HepG2 (cell line): ENCODE measurements at regions not wholly inside any gene's neighbourhood (a gene's known extent, or its start where the extent isn't known, plus 50 kb on each side); places are given as distances from the start of the nearest gene placed in this dataset.

Experiments
- ATAC-seq: fragments of 200-7000 bp; cut with Tn5 transposase; 3 replicates; pipeline ENCODE4 v1.9.1; 2020; ENCODE audit warnings: mild to moderate bottlenecking, moderate library complexity
- BruUV-seq: library from RNA; stranded (reverse); fragments of 400-500 nt; replicated peaks from 2 replicates; lab custom pipeline; 2021; lab: Mats Ljungman, UMichigan
- CTCF ChIA-PET: fragments of 300-600 bp; formaldehyde crosslinking; extraction: SDS; loops from one replicate; lab custom pipeline; 2021; ENCODE audit warnings: low total read pairs, inconsistent platforms, low intra/inter-chr PET ratio; lab: Yijun Ruan, JAX
- POLR2A ChIA-PET: fragments of 350-600 bp; sonication (Branson Sonifier 250); formaldehyde crosslinking; loops from one replicate; lab custom pipeline; 2020; ENCODE audit warnings: antibody characterized with exemption, inconsistent platforms; lab: Yijun Ruan, JAX
- DNase-seq: peaks from one replicate; pipeline ENCODE4 v3.0.0-alpha.2; 2015; ENCODE audit warnings: low spot score
- FAIRE-seq: peaks from 3 replicates; lab custom pipeline; 2011; peaks lifted over from hg19 to GRCh38; lab: Jason Lieb, UNC
- H2AFZ ChIP-seq: one replicate; pipeline ENCODE4 v1.6.1; 2011; ENCODE audit warnings: low read length, inconsistent platforms
- H3K27ac ChIP-seq: fragments of 300-600 bp; 3 replicates; pipeline ENCODE4 v1.8.0; 2011; ENCODE audit warnings: mixed run types, mild to moderate bottlenecking, mixed read lengths, low read length, inconsistent platforms; ENCODE audit not compliant: insufficient read depth; ENCODE audit errors: extremely low read length
- H3K27me3 ChIP-seq, 2 experiments: fragments of 200-600 bp in 1 of 2; 2 replicates in 1 of 2; 3 replicates in 1 of 2; pipeline versions ENCODE4 v1.6.0 to v1.8.0; 2011; ENCODE audit warnings: low read length in 2 of 2, mild to moderate bottlenecking in 2 of 2, moderate library complexity in 2 of 2, inconsistent platforms in 1 of 2; ENCODE audit not compliant: insufficient read depth in 2 of 2, control insufficient read depth in 1 of 2
- H3K36me3 ChIP-seq, 2 experiments: fragments of 200-600 bp in 1 of 2; replicated peaks in 1 of 2; 2 replicates in 1 of 2; 3 replicates in 1 of 2; pipeline versions ENCODE4 v1.5.1 to v1.8.0; 2011; ENCODE audit warnings: low read length in 2 of 2, inconsistent platforms in 1 of 2; ENCODE audit not compliant: insufficient read depth in 2 of 2, control insufficient read depth in 1 of 2
- H3K4me1 ChIP-seq: 2 replicates; pipeline ENCODE4 v1.5.1; 2012; ENCODE audit warnings: low read length, inconsistent platforms; ENCODE audit not compliant: insufficient read depth
- H3K4me2 ChIP-seq: 2 replicates; pipeline ENCODE4 v1.6.0; 2011; ENCODE audit warnings: low read depth, low read length, inconsistent platforms
- H3K4me3 ChIP-seq, 3 experiments: fragments of 200-600 bp in 1 of 3; sonication (generic), shearing (Covaris generic) in 1 of 3; replicated peaks in 1 of 3; 2 replicates each; pipeline ENCODE4 v1.5.1; 2011 to 2016; ENCODE audit warnings: low read length in 3 of 3, inconsistent platforms in 2 of 3, low read depth in 2 of 3, mild to moderate bottlenecking in 2 of 3, control low read depth in 1 of 3, mixed read lengths in 1 of 3; ENCODE audit not compliant: insufficient read depth in 1 of 3
- H3K79me2 ChIP-seq: one replicate; pipeline ENCODE4 v1.6.1; 2011; ENCODE audit warnings: low read length, inconsistent platforms; ENCODE audit not compliant: insufficient read depth
- H3K9ac ChIP-seq: 2 replicates; pipeline ENCODE4 v1.6.0; 2011; ENCODE audit warnings: mild to moderate bottlenecking, low read depth, low read length, inconsistent platforms; ENCODE audit not compliant: insufficient read depth
- H3K9me3 ChIP-seq: 2 replicates; pipeline ENCODE4 v1.5.1; 2012; ENCODE audit warnings: mild to moderate bottlenecking, low read length
- H4K20me1 ChIP-seq: 2 replicates; pipeline ENCODE4 v1.6.0; 2011; ENCODE audit warnings: inconsistent platforms, mild to moderate bottlenecking, low read length, moderate library complexity; ENCODE audit not compliant: insufficient read depth
- ARID4A ChIP-seq: sonication (generic); formaldehyde crosslinking; IDR thresholded peaks from 2 replicates; pipeline ENCODE4 v1.5.0; 2020; ENCODE audit warnings: mild to moderate bottlenecking, missing genetic modification reagents, borderline replicate concordance
- NCOA5 ChIP-seq: sonication (generic); formaldehyde crosslinking; IDR thresholded peaks from 2 replicates; pipeline ENCODE4 v1.4.0; 2020; ENCODE audit warnings: missing genetic modification reagents
- ONECUT2 ChIP-seq: sonication (generic); formaldehyde crosslinking; IDR thresholded peaks from 2 replicates; pipeline ENCODE4 v1.4.0; 2020; ENCODE audit warnings: missing genetic modification reagents
- RAD51 ChIP-seq: fragments of 450-650 bp; IDR thresholded peaks from 2 replicates; pipeline ENCODE4 v1.6.1; 2016; ENCODE audit warnings: borderline replicate concordance
- RXRA ChIP-seq: sonication (generic); formaldehyde crosslinking; IDR thresholded peaks from 2 replicates; pipeline ENCODE4 v1.5.1; 2020; ENCODE audit warnings: missing genetic modification reagents
- ZNF557 ChIP-seq: sonication (generic); formaldehyde crosslinking; IDR thresholded peaks from 2 replicates; pipeline ENCODE4 v1.4.0; 2020; ENCODE audit warnings: missing genetic modification reagents
- WGBS: methylation state at CpG from one replicate; pipeline ENCODE4 v1.1.6; 2017; ENCODE audit warnings: low lambda C conversion rate; 5-methylcytosine and 5-hydroxymethylcytosine counted together
- in situ Hi-C: cut with HindIII; loops from 2 replicates; pipeline ENCODE4 v1.10.0; 2017; ENCODE audit warnings: low pct_unique_long_range_greater_than_20kb; ENCODE audit not compliant: extremely low pct_ligation_motif_present
- intact Hi-C: fragments of 100-400 bp; cut with micrococcal nuclease; formaldehyde crosslinking; loops from one replicate; pipeline ENCODE4 v1.10.0; 2022; ENCODE audit not compliant: unreplicated experiment
- TF ChIP-seq, protein P1 (sequence below): sonication (generic); formaldehyde crosslinking; IDR thresholded peaks from 2 replicates; pipeline ENCODE4 v1.5.0; 2020; ENCODE audit warnings: missing genetic modification reagents
- TF ChIP-seq, protein P2 (sequence below): sonication (generic); formaldehyde crosslinking; IDR thresholded peaks from 2 replicates; pipeline ENCODE4 v1.4.0; 2020; ENCODE audit warnings: missing genetic modification reagents, mild to moderate bottlenecking, borderline replicate concordance

DNA sequence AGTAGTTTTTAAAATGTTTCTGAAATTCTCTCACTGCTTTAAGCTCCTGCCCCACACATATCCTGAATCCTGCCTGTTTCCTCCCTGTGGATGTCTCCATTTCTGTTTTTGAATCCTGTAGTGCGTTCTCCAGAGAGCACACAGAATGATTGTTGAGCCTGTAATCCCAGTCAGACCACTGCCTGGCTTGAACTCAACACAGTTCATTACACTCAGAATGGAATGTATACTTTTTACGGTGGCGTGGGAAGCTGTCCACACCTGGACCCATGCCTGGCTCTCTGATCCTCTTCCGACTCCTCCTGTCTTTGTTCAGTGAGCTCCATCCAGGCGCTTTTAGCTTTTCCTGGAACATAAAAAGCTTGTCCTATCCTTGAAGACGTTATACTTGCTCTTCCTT lies 1217.0 kb upstream of the PRKX start:
- H3K9ac ChIP-seq: no peak overlapping the region
- 22% methylated on average over 3 of the region's 6 CpGs for whole genome bisulfite sequencing
- intact Hi-C loops: no loop called here
- BruUV-seq: no TSS peak
- ATAC-seq (no peak), DNase-seq (no peak), FAIRE-seq (no peak)
- in situ Hi-C loops: no loop called here
- H2AFZ ChIP-seq: no peak overlapping the region
- H3K4me2 ChIP-seq: no peak overlapping the region
- no peaks in the 10 kb centered on the region for H3K27me3 ChIP-seq
- H3K36me3 ChIP-seq: no peaks in the 10 kb centered on the region
- POLR2A ChIA-PET: no interaction called here
- CTCF ChIA-PET: no interaction called here
- peaks cover 13% of the 10 kb centered on the region; the same call in 1 of the 2 replicates for H3K9me3 ChIP-seq
- no peaks in the 10 kb centered on the region for H3K79me2 ChIP-seq
- no peaks in the 10 kb centered on the region for H4K20me1 ChIP-seq
- H3K4me1 ChIP-seq: no peaks in the 10 kb centered on the region
- TF ChIP-seq, protein P1, sequence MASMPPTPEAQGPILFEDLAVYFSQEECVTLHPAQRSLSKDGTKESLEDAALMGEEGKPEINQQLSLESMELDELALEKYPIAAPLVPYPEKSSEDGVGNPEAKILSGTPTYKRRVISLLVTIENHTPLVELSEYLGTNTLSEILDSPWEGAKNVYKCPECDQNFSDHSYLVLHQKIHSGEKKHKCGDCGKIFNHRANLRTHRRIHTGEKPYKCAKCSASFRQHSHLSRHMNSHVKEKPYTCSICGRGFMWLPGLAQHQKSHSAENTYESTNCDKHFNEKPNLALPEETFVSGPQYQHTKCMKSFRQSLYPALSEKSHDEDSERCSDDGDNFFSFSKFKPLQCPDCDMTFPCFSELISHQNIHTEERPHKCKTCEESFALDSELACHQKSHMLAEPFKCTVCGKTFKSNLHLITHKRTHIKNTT (CRISPR knock-in tag): no peak
- H3K27ac ChIP-seq: no peak overlapping the region
- no peak overlapping the region for H3K4me3 ChIP-seq

DNA sequence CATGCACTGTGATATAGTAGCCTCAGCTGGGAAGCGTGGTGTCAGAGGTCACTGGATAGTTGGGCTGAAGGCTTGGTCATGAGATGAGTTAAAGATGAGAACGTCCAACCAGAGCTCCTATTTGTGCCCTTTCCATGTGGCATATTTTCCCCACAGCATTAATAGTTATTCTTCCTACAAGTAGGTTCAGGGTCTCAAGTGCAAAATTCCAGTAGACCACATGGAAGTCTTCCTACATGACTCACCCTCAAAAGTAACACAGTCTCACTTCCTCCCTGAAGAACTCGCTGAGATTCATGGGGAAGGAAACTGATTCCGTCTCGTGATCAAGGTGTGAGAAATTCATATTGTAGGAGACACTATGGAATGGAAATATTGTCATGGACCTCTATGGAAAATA lies 1212.5 kb upstream of the PRKX start:
- Histone ChIP-seq H3K4me3 (no peak overlapping the region), H3K79me2 (no peaks in the 10 kb centered on the region), H3K9ac (no peak overlapping the region), H3K9me3 (peaks cover 13% of the 10 kb centered on the region), H3K4me1 (no peaks in the 10 kb centered on the region), H3K27me3 (no peaks in the 10 kb centered on the region), H4K20me1 (no peaks in the 10 kb centered on the region), H3K36me3 (no peaks in the 10 kb centered on the region), H3K27ac (no peak overlapping the region), H2AFZ (no peak overlapping the region)
- in situ Hi-C loops (no loop called here), intact Hi-C loops (no loop called here)
- BruUV-seq: no TSS peak
- no peak for DNase-seq
- CTCF ChIA-PET: no interaction called here
- TF ChIP-seq RXRA (no peak), NCOA5 (no peak), ONECUT2 (CRISPR knock-in tag) (no peak), ARID4A (CRISPR knock-in tag) (no peak), RAD51 (no peak), ZNF557 (CRISPR knock-in tag) (no peak)
- TF ChIP-seq, protein P2, sequence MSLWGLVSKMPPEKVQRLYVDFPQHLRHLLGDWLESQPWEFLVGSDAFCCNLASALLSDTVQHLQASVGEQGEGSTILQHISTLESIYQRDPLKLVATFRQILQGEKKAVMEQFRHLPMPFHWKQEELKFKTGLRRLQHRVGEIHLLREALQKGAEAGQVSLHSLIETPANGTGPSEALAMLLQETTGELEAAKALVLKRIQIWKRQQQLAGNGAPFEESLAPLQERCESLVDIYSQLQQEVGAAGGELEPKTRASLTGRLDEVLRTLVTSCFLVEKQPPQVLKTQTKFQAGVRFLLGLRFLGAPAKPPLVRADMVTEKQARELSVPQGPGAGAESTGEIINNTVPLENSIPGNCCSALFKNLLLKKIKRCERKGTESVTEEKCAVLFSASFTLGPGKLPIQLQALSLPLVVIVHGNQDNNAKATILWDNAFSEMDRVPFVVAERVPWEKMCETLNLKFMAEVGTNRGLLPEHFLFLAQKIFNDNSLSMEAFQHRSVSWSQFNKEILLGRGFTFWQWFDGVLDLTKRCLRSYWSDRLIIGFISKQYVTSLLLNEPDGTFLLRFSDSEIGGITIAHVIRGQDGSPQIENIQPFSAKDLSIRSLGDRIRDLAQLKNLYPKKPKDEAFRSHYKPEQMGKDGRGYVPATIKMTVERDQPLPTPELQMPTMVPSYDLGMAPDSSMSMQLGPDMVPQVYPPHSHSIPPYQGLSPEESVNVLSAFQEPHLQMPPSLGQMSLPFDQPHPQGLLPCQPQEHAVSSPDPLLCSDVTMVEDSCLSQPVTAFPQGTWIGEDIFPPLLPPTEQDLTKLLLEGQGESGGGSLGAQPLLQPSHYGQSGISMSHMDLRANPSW (CRISPR knock-in tag): no peak
- TF ChIP-seq, all 625 proteins: peak for 0
- POLR2A ChIA-PET: no interaction called here
- H3K4me2 ChIP-seq: no peak overlapping the region
- no peak for FAIRE-seq
- WGBS: 43% methylated on average over 3 of the region's 5 CpGs
- no peak for ATAC-seq
